ENCODE measurements at regions not wholly inside any gene's neighbourhood (a gene's known extent, or its start where the extent isn't known, plus 50 kb on each side); places are given as distances from the start of the nearest gene placed in this dataset.

- TF ChIP-seq CTCF (IDR thresholded peaks at IDR 0.05): no peak
- TF ChIP-seq POLR2A (IDR thresholded peaks at IDR 0.05): no peak
These were observed 238.3 kb upstream of the KLF12 start for GRCh38 chr13:74372511-74372910.
